GM08714 (cell line): ENCODE measurements at regions not wholly inside any gene's neighbourhood (a gene's known extent, or its start where the extent isn't known, plus 50 kb on each side); places are given as distances from the start of the nearest gene placed in this dataset.

Source experiments
- H3K4me3 ChIP-seq: fragments of 200-500 bp; sonication (Bioruptor generic); 2 replicates; pipeline ENCODE4 v1.5.1; 2014; ENCODE audit warnings: mild to moderate bottlenecking, low read length, inconsistent platforms
- ZNF274 ChIP-seq: IDR thresholded peaks from 2 replicates; pipeline ENCODE4 v1.6.1; 2012; ENCODE audit warnings: mild to moderate bottlenecking, low read depth, low read length

GRCh38 chr3:117074826-117075225 lies 365.2 kb downstream of the TUSC7 start:
- no peak overlapping the region for H3K4me3 ChIP-seq
- no peak for TF ChIP-seq ZNF274

GRCh38 chr3:117079997-117080396 lies 370.4 kb downstream of the TUSC7 start:
- no peak for TF ChIP-seq ZNF274
- H3K4me3 ChIP-seq, result no peak overlapping the region

- H3K4me3 ChIP-seq, result no peak overlapping the region
- no peak for TF ChIP-seq ZNF274
Measured at GRCh38 chr3:117080872-117081271, 371.3 kb downstream of the TUSC7 start.

- H3K4me3 ChIP-seq, result no peak overlapping the region
- no peak for TF ChIP-seq ZNF274
Measured at GRCh38 chr3:117084277-117084676, 374.7 kb downstream of the TUSC7 start.

- no peak for TF ChIP-seq ZNF274
Measured at GRCh38 chr3:117084739-117085270, 375.2 kb downstream of the TUSC7 start.

GRCh38 chr3:117091676-117092075 lies 382.1 kb downstream of the TUSC7 start:
- no peak for TF ChIP-seq ZNF274
- H3K4me3 ChIP-seq, result no peak overlapping the region

More at GRCh38 chr3:117084739-117085270, 375.2 kb downstream of the TUSC7 start:
- no peak overlapping the region for H3K4me3 ChIP-seq

- no peak for TF ChIP-seq ZNF274
- no peak overlapping the region for H3K4me3 ChIP-seq
Measured at GRCh38 chr3:117096549-117096948, 387.0 kb downstream of the TUSC7 start.

- TF ChIP-seq ZNF274, result no peak
- H3K4me3 ChIP-seq, result no peak overlapping the region
Measured at GRCh38 chr3:117097351-117097750, 387.8 kb downstream of the TUSC7 start.

GRCh38 chr3:117101697-117102096 lies 392.1 kb downstream of the TUSC7 start:
- H3K4me3 ChIP-seq, result no peak overlapping the region
- TF ChIP-seq ZNF274, result no peak

GRCh38 chr3:117102426-117102825 lies 392.8 kb downstream of the TUSC7 start:
- TF ChIP-seq ZNF274, result no peak
- no peak overlapping the region for H3K4me3 ChIP-seq

GRCh38 chr3:117103675-117104074 lies 394.1 kb downstream of the TUSC7 start:
- H3K4me3 ChIP-seq, result no peak overlapping the region
- TF ChIP-seq ZNF274, result no peak

GRCh38 chr3:117104381-117104780 lies 394.8 kb downstream of the TUSC7 start:
- no peak overlapping the region for H3K4me3 ChIP-seq
- TF ChIP-seq ZNF274, result no peak

GRCh38 chr3:117104792-117105191 lies 395.2 kb downstream of the TUSC7 start:
- no peak for TF ChIP-seq ZNF274
- no peak overlapping the region for H3K4me3 ChIP-seq

GRCh38 chr3:117105686-117106085 lies 396.1 kb downstream of the TUSC7 start:
- H3K4me3 ChIP-seq, result no peak overlapping the region
- no peak for TF ChIP-seq ZNF274

- TF ChIP-seq ZNF274, result no peak
- no peak overlapping the region for H3K4me3 ChIP-seq
Measured at GRCh38 chr3:117106396-117106795, 396.8 kb downstream of the TUSC7 start.

- TF ChIP-seq ZNF274, result no peak
Measured at GRCh38 chr3:117107946-117108345, 398.4 kb downstream of the TUSC7 start.

More at GRCh38 chr3:117107946-117108345, 398.4 kb downstream of the TUSC7 start:
- no peak overlapping the region for H3K4me3 ChIP-seq
